ENCODE measurements at regions not wholly inside any gene's neighbourhood (a gene's known extent, or its start where the extent isn't known, plus 50 kb on each side); places are given as distances from the start of the nearest gene placed in this dataset.

GRCh38 chr4:28518561-28519165 lies 1658.0 kb downstream of the STIM2 start:
- TF ChIP-seq CTCF (IDR thresholded peaks at IDR 0.05; ENCODE audit: insufficient read depth, low read length) (no peak), POLR2AphosphoS5 (IDR thresholded peaks at IDR 0.05; ENCODE audit: low read depth) (no peak), REST (IDR thresholded peaks at IDR 0.05; ENCODE audit: insufficient replicate concordance, low read depth) (no peak), GABPA (IDR thresholded peaks at IDR 0.05; ENCODE audit: low read depth) (no peak), SPI1 (IDR thresholded peaks at IDR 0.05; ENCODE audit: borderline replicate concordance, low read depth) (no peak)

All from HL-60 (cell line).